Osteocyte (in vitro differentiated cells): ENCODE measurements at regions not wholly inside any gene's neighbourhood (a gene's known extent, or its start where the extent isn't known, plus 50 kb on each side); places are given as distances from the start of the nearest gene placed in this dataset.
"Not testable (repeated sequence)": the region's sequence is repeated elsewhere in the genome, so short reads cannot be mapped to it uniquely, and the experiment has no call there.

ENCODE experiments used
- DNase-seq: peaks from one replicate; pipeline ENCODE4 v3.0.0; 2021; ENCODE audit warnings: mixed read lengths; ENCODE audit not compliant: unreplicated experiment; ENCODE audit errors: extremely low spot score
- H3K27ac Mint-ChIP-seq: one replicate; pipeline ENCODE4 v1.8.0; 2021; ENCODE audit warnings: mild to moderate bottlenecking, mixed read lengths; ENCODE audit not compliant: unreplicated experiment
- H3K27me3 Mint-ChIP-seq: one replicate; pipeline ENCODE4 v1.8.0; 2021; ENCODE audit warnings: mixed read lengths; ENCODE audit not compliant: unreplicated experiment
- H3K36me3 Mint-ChIP-seq: one replicate; pipeline ENCODE4 v1.8.0; 2021; ENCODE audit warnings: mixed read lengths; ENCODE audit not compliant: unreplicated experiment
- H3K4me1 Mint-ChIP-seq: one replicate; pipeline ENCODE4 v1.8.0; 2021; ENCODE audit warnings: mixed read lengths; ENCODE audit not compliant: unreplicated experiment
- H3K4me3 Mint-ChIP-seq: one replicate; pipeline ENCODE4 v1.8.0; 2021; ENCODE audit warnings: mild to moderate bottlenecking, moderate library complexity, mixed read lengths; ENCODE audit not compliant: unreplicated experiment
- H3K9me3 Mint-ChIP-seq: one replicate; pipeline ENCODE4 v1.8.0; 2021; ENCODE audit warnings: mixed read lengths; ENCODE audit not compliant: unreplicated experiment

DNA sequence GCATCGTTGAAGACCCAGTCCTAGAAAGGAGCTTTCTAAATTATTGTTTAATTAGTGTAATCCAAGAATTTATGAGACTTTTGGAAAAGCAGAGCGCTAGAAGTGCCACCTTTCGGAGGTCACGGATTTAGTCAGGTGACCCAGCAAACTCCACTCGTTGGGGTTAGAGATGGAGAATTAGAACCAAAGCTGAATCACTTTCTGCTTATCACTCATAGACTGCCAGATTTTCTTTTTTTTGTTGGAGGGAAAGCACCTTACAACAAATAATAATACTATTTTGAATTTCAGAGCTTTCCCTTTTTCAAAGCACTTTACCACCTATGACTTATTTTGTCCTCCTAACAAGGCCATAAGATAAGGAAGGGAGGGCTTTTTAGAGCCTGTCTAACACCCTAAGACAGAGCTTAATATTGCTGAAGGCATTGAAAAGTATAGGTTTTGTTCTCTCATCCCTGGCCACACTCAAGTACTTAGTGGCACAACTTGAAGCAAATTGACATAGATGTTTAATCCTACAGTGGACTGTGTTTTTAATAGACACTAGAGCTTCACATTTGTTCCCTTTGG lies 223.2 kb upstream of the PLGLB2 start:
- H3K27ac Mint-ChIP-seq, H3K4me3 Mint-ChIP-seq, H3K4me1 Mint-ChIP-seq, H3K27me3 Mint-ChIP-seq, H3K9me3 Mint-ChIP-seq, H3K36me3 Mint-ChIP-seq: not testable (repeated sequence)
- DNase-seq: peak; percentile 3

DNA sequence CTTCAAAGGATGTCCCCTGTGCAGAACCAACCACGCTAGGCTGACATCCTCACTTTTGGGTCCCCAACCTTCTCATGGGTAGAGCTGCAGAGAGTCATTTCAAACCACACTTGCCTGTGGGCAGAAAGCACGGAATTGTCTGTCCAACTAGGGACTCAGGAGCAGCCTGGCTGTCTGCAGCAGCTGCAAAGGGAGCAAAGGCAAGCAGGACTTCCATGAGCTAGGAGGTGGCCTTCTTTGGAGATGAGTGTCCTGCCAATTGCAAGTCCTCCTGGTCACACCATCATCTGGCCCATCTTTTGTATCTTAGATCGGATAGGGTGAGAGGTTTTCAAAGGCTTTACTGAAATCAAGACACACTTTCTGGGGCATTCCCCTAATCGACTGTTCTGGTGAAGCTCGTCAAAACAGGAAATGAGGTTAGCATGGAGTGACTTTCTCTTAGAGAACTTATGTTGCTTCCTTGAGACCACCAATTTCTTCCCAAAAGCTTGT lies 222.3 kb upstream of the PLGLB2 start:
- not testable (repeated sequence) for H3K36me3 Mint-ChIP-seq, H3K4me3 Mint-ChIP-seq, H3K27me3 Mint-ChIP-seq, H3K9me3 Mint-ChIP-seq, H3K4me1 Mint-ChIP-seq, H3K27ac Mint-ChIP-seq
- peak; percentile 21 for DNase-seq

DNA sequence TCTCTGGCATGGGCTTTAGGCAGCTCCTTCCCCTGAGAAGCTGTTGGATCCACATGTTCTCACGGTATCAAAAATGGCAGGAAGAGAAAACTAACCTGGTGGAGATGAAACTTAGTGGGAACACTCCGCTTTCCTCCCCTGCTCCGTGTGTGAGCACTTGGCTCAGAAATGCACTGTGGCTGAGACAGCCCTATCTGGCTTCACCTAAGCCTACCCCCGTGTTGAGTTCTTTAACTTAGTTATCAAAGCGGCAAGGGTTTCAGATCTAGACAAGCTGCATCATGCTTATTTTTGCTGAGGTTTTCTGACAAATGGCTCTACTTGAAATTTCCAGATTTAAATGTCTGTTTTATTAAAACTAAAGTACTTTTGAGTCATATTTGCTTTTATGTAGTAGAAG lies 221.6 kb upstream of the PLGLB2 start:
- not testable (repeated sequence) for H3K9me3 Mint-ChIP-seq, H3K27ac Mint-ChIP-seq, H3K4me3 Mint-ChIP-seq, H3K36me3 Mint-ChIP-seq, H3K4me1 Mint-ChIP-seq, H3K27me3 Mint-ChIP-seq, DNase-seq

DNA sequence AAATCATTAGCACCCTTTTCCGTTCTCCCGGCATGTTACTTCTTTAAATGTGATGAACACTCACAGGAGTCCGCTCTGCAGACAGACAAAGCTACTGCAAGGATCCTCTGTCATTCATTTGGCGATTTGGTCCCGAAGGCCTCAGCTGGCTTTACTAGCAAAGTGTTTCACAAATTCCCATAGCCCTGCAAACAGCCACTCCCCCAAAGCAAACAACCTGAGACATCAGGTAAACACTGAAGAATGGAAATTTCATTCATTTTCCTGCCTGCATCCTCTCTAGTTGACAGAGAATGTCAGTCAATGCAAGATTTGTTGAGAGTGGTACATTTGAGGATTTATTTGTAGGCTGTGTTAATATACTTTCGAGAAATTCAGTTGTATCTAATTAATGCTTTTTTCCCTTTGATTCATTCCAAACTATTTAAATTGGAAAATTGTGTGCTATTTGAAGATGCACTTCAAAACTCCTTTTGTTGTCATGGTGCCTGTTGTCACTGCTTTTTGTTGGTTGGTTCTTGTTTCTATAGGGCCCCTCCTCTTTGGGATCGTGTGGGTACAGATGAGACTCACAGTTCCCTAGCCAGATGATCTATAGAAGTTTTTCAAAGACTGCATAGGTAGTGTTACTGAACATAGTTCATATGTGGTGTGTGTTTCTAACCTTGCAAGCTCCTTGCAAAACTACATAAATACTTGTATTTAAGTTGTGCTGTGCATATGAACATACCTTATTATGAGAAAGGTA lies 215.7 kb upstream of the PLGLB2 start:
- DNase-seq: peak; percentile 4

DNA sequence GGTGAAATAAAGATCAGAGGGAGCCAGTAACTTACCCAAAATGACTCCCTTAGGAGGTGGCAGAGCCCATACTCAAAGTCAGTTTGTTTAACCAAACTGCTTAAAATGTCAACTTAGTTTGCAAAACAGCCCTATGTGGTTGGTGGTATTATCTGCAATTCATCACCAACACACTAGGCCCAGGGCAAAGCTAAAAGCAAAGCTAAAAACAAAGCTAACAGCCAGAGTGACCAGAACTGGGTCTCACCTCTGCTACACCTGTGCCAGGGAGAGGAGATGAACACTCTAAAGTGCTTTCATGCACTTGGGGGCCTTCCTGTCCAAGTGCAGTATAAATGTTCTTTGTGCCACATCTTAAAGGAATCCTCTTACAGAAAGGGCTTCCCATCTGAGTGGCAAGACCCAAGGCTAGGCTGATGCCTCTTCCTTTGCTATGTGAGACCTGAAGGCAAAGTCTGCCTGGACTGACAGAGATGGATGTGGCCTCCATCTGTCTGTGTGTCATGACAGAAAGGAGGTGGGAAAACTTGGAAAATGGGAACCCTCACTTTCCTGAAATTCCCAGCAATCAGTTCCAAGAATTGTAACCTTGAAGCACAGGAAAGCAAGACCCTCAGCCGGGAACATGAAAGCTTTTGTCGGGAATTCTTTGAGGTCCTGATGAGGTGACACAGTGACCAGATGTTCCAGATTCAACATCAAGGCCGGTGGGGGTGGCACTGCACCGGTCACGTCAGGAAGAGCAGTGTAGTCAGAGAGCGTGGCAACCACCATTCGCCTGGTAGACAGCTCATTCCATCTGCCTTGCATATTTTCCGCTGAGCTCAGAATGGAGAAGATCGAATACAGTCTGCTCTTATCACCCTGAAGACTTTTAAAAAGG lies 214.3 kb upstream of the PLGLB2 start:
- Mint-ChIP-seq H3K27ac (peak overlapping the region; percentile 50), H3K4me1 (peaks cover 16% of the 10 kb centered on the region)
- peak; percentile 38 for DNase-seq
- not testable (repeated sequence) for H3K4me3 Mint-ChIP-seq, H3K36me3 Mint-ChIP-seq, H3K9me3 Mint-ChIP-seq, H3K27me3 Mint-ChIP-seq

More for the DNA sequence above, 215.7 kb upstream of the PLGLB2 start:
- not testable (repeated sequence) for H3K36me3 Mint-ChIP-seq, H3K27me3 Mint-ChIP-seq, H3K4me3 Mint-ChIP-seq, H3K9me3 Mint-ChIP-seq
- peaks cover 15% of the 10 kb centered on the region for H3K4me1 Mint-ChIP-seq
- H3K27ac Mint-ChIP-seq: peak overlapping the region; percentile 24

DNA sequence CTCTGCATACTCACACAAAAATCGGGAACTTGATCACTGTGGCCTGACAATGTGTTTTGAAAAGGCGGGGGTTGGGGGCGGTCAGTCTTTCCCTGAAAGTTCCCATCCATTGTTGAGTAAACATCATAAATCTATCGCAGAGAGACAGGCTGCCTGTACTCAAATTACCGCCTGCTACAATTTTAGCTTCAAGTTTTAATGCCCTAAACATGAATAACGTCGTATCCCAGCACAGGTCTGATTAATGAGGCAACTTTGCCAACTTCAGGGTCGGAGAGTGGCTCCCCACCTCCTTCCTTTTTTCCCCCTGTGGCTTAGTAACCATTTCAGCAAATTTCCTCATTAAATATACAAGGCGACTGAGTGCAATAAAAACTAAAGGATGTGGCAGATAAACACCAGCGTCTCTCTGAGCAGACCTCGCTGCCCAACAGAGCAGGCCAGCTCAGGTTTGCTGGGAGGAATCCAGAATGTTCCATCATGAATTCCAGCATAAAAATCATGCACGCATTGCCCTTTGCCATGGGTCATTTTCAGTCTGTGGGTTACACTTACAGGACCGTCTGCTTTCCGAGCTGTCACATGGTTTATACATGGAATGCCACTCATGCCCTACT lies 213.5 kb upstream of the PLGLB2 start:
- not testable (repeated sequence) for H3K27ac Mint-ChIP-seq, H3K4me3 Mint-ChIP-seq
- H3K4me1 Mint-ChIP-seq: peaks cover 16% of the 10 kb centered on the region

DNA sequence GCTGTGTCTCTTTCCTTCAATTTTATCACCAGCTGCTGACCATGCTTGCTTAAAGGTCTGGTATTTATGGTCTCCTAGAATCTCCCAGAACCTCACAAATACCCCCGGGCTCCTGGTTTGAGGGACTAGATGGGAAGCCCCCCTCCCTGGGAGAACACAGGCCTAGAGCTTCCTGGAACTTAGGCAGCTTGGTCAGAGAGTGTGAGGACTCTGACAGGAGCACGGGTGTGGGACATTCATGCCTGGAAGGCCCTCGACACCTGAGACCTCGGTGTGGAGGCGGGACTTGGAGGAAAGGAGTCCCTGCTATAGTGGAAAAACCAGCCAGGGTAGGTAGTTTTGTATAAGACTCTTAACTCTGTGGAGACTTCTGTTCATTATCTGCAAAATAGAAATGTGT lies 211.5 kb upstream of the PLGLB2 start:
- not testable (repeated sequence) for H3K27me3 Mint-ChIP-seq, H3K27ac Mint-ChIP-seq, H3K36me3 Mint-ChIP-seq, H3K9me3 Mint-ChIP-seq, H3K4me3 Mint-ChIP-seq
- peaks cover 16% of the 10 kb centered on the region for H3K4me1 Mint-ChIP-seq
- DNase-seq: peak; percentile 27

More for the DNA sequence above, 213.5 kb upstream of the PLGLB2 start:
- H3K27me3 Mint-ChIP-seq, H3K9me3 Mint-ChIP-seq, H3K36me3 Mint-ChIP-seq: not testable (repeated sequence)
- peak; percentile 3 for DNase-seq

DNA sequence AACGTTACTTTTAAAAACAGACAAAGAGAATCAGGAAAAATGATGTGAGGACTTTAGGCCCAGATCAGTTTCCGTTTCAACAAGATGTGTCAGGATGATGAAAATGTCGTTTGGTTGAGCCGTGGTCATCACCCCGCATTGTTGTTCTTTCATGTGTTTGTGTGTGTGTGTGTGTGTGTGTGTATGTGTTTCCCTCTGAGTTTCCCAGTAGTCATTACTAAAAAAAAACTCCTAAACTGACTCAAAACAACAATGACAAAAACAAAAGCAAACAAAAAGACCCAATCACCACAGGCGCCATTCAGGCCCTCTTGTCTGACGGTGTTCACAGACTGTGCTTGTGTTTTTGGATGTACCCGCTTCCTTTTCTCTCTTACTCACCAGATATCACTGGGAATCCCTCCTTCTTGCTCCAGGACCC lies 210.6 kb upstream of the PLGLB2 start:
- not testable (repeated sequence) for H3K4me3 Mint-ChIP-seq, DNase-seq, H3K9me3 Mint-ChIP-seq, H3K27me3 Mint-ChIP-seq, H3K36me3 Mint-ChIP-seq
- peaks cover 15% of the 10 kb centered on the region for H3K4me1 Mint-ChIP-seq
- peak overlapping the region; percentile 23 for H3K27ac Mint-ChIP-seq

DNA sequence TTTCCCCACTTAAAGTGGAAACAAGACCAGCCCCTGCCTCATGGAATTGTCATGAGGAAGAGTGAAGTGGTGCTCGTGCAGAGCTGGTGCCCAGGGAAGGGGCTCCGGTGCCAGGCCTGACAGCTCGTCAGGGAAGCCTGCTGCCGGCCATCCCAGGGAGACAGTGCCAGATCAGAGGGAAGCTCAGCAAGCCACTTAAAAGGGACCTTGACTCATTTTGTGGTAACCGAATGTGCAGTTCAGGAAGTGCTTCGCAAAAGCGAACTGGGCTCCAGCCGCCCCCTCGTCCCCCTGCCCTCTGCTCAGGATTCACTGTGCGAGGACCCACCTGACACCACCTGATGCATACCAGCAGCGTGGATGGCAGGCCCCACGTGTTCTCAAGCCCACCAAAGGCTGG lies 209.6 kb upstream of the PLGLB2 start:
- not testable (repeated sequence) for DNase-seq, H3K27ac Mint-ChIP-seq, H3K36me3 Mint-ChIP-seq, H3K27me3 Mint-ChIP-seq, H3K9me3 Mint-ChIP-seq, H3K4me3 Mint-ChIP-seq
- peaks cover 14% of the 10 kb centered on the region for H3K4me1 Mint-ChIP-seq

DNA sequence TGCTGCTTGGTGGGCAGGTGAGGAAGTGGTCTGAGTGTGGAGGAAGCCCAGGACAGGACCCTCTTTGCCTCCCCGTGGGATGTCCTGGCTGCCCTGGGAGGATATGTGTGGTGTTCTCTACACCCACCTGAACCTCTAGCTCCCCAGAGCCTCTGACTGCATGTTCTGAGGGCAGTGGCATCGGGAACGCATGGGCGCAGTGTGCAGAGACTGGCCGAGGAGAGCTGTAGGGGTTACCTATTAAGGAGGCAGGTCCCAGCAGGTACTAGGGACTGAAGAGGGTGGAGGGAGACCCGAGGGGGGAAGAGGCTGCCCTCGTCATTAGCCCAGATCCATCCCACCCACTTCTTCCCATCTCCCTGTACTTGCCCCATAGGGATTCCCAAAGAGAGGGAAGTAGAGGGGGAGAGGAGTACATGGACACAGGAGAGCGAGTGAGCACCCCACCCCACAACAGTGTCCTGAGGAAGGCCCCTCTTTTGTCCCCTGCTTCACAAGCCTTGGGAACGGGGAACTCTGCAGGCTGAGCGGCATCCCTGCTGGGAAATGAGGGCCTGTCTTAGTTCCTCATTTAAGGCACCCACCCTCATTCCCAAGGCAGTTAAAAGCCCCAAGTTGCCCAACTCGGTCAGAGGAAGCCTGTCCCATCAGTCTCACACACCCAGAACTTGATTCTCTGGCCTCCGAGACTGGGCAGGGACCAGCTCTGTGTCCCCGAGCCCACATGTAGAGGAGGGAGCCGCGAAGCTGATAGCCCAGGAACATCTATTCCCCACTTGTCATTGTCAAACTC lies 208.5 kb upstream of the PLGLB2 start:
- not testable (repeated sequence) for H3K4me3 Mint-ChIP-seq, H3K36me3 Mint-ChIP-seq, H3K27me3 Mint-ChIP-seq, H3K27ac Mint-ChIP-seq, H3K4me1 Mint-ChIP-seq, H3K9me3 Mint-ChIP-seq
- peak; percentile 57 for DNase-seq

DNA sequence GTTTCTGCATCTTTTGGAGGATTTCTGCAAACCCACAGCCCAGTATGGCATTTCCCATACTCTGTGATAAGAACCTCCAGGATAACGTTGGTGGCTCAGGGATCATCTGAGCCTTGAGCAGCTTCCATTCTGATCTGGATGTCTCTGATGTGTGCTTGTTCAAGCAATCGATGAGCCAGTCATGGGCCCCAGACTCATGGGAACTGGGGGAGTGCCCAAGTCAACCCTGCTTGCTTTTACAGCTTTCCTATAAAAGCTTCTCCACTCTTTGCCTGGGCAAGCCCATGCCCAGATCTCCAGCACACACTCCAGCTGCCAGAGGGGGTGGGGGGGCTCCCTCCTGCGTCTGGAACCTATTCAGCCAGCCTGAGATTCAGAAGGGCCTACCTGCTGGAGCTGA lies 207.6 kb upstream of the PLGLB2 start:
- not testable (repeated sequence) for H3K27ac Mint-ChIP-seq, H3K36me3 Mint-ChIP-seq, H3K9me3 Mint-ChIP-seq, H3K27me3 Mint-ChIP-seq, H3K4me1 Mint-ChIP-seq, H3K4me3 Mint-ChIP-seq
- DNase-seq: peak; percentile 11
